Glomerular visceral epithelial cell (primary cell): ENCODE measurements at regions not wholly inside any gene's neighbourhood (a gene's known extent, or its start where the extent isn't known, plus 50 kb on each side); places are given as distances from the start of the nearest gene placed in this dataset.
A peak's percentile ranks its signal among the peaks of the same experiment; 100 is the strongest.
"Not testable (repeated sequence)": the region's sequence is repeated elsewhere in the genome, so short reads cannot be mapped to it uniquely, and the experiment has no call there.

ENCODE experiments used
- DNase-seq: peaks from one replicate; pipeline ENCODE4 v3.0.0-alpha.2; 2016; ENCODE audit errors: extremely low spot score

DNA sequence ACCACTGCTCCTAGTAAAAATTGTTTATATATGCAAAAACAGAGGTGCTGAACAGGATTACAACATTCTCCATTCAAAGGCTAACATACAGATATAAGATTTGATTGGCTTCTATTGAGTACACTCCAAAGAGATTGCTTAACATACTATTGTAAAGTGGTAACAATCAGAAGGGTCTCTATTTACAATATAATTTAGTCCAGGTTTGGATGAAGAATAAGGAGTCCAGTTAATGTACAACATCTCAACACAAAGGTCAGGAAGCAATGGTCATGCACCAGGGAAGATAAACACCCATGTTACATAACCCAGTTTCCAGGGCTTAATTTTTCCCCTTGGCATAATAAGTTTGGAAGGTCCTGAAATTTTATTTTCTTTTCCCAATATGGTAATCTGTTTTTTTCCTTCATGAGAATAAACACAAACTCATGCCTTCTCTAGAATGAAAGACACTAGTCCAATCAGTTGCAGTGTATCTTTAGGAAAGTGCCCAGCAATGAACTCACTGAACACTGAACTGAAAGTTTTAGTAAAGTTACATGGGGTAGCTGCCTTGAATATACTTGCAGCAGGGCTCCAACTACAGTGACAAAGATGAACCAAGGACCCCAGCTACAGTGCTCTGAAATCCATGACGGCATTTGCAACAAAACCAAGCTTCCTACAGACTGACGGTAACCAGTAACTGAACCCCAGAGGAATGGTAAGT, 255.3 kb upstream of the GJE1 start:
- no peak for DNase-seq

DNA sequence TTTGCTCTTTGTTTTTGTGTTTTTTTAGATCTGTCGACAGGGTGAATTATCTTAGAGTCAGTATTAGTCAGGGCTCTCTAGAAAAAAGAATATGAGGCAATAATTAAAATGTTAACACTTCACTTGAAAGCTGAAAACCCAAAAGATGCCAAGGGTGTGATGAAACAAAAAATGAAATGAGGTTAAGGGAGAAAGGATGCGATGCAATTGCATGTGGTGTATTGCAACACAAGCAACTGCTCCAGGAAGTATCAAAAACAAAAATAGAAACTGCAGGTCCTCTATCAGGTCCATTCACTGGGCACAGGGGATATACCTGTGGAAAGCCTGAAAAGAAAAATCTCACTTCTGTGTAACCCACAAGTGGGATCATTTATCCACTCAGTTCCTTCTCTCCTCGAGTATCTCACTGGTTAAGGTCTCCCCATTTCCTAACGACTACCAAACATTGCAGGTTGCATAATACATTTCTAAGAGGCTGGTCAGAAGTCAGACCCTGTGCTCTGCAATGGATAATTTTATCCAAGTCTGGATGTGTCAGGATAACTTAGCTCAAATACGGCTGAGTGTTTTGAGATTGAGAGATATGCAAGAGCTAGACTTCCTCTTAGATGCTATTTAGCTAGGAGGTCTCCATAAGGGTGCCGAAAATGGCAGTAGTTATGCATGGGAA, 257.7 kb upstream of the GJE1 start:
- DNase-seq: peak; percentile 1

DNA sequence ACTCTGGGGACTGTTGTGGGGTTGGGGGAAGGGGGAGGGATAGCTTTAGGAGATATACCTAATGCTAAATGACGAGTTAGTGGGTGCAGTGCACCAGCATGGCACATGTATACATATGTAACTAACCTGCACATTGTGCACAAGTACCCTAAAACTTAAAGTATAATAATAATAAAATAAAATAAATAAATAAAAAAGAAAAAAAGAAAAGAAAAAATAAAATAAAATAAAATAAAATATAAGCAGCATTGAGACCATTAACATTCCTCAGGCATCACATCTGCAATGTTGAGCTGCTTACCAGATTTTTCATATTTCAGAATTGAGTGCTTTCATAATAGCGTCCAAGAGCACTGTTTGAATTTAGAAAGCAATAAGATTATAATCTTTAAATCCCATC, 263.2 kb upstream of the GJE1 start:
- DNase-seq: not testable (repeated sequence)

DNA sequence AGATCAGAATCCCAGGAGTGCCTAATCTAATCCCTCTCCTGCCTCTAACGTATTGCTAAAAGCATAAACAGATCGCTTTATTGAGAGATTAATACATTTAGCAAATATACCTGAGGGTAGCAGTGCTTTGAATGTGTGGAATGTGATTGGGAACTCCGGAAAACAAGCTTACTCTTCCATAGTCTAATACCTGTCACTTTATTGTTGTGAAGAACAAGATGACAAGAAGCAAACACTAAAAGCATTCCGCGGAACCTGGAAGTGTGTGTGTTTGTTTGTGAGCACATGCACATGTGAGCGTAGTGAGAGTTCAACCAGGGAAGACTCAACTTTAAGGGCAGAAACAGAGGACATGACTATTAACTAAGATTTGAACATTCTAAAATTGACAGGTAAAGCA, 265.0 kb upstream of the GJE1 start:
- DNase-seq: no peak

DNA sequence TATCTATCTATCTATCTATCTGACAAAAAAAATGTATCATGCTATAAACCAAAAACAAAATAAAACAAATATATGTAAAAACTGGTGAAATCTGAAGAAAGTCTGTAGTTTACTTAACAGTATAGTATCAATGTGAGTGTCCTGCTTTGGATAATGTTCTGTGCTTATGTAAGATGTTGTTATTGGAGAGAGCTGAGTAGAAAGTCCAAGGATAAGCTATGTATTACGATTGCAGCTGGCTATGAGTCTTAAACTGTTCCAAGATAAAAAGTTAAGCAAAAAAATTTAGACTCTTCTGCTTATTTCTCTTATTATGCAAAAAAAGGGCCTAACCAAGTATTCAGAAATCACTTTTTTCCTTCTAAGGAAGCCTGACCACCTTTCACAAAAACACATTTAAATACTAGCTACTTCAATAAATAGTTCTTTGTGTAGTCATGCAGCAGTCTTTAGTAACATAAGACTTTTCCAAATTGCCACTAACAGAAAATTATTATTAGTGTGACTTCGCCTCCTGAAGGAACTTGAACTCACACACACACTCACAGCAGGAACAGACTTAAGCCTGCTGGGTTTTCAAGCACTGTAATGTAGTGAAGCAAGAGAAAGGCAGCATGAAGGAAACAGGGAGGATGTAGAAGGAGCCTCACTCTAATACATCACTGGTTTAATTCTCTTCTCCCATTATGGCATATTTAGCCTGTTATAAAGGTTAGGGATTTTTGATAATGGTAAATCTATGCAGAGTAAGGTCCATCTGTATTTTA, 265.8 kb upstream of the GJE1 start:
- DNase-seq: no peak

DNA sequence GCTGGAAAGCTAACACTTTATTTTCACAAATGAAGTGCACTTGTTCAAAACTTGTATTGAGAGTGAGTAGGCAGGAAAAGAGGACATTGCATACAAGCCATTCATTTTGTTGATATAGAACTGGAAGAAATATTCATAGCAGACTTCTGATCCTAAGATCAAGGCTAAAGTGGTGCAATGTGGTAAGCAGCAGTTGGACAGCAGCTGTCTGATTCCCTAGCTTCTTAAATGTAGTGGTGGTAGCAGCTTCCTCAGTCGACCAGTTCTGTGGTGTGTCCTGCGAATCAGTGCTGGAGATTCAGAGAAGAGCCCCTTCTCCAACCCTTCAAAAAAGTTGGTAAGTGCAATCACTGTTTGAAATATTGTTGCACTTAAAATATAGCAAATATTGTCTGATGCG, 281.7 kb upstream of the GJE1 start:
- no peak for DNase-seq

DNA sequence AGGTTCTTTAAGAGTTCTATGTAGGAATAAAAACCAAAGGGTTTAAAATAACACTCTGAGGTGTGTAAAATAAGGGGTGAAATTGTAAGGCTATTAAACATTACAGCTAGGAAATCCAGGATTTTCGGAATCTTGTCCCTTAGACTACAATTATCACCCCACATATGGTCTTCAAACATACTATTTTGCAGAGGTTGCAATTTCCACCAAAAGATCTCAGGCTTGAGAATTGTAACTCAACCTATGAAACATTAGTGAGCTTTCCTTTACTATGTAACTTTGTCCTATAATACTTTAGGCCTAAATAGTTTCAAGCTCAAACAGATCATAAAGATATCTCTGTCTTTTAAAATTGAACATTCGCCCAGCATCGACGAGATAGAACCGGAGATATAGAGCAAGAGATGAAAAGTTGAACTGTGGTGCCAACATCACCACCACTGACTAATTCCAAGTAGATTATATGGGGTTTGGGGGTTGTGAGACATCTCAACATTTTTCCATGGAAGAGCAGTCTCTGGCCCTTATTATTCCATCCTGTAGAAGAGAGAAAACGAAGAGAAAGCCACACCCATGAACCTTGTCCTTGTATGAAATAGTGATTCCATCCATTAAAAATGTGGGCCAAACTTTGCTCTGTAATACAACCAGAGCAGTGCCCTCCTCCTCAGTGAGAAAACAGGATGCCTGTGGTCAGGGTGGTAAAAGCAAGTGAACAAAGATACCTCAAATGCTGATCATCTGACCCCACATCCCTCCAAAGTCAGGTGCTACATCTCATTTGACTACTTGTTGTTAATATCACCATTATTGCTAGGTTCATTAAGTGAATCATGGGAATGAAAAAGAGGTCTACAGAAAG, 284.5 kb upstream of the GJE1 start:
- DNase-seq: peak; percentile 67

DNA sequence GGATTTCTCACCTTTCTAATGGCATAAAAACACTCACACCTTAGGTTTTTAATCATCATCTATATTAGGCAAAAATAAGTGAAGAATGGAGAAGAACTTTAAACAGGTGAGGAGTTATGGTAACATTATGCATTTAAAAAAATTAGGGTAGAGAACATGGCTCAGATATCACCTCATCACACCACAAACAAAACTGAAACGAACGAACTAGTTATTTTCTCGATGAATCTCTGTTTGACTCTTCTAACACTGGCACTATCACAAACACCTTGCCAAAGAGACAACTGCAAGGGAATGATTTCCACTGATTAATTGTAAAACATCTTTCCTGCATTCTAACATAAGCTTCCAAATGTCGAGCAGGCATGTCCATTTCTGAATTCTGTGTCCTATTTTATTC, 286.1 kb upstream of the GJE1 start:
- DNase-seq: no peak

DNA sequence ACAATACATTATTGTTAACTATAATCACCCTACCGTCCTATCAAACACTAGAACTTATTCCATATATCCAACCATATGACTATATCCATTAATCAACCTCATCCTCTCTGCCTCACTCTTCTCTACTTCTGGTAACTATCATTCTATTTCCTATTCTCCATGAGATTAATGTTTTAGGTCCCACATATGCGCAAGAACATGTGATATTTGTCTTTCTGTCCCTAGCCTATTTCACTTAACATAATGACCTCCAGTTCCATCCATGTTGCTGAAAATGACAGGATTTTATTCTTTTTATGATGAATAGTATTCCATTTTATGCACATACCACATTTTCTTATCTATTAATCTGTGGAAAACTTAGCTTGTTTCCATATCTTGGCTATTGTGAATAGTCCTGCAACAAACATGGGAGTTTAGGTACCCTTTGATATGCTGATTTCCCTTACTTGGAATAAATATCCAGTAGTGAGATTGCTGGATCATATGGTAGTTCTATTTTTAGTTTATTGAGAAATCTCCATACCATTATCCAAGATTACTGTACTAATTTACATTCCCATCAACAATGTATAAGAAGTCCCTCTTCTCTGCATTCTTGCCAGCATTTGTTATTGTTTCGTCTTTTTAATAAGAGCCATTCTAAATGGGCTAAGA, 289.4 kb upstream of the GJE1 start:
- no peak for DNase-seq

DNA sequence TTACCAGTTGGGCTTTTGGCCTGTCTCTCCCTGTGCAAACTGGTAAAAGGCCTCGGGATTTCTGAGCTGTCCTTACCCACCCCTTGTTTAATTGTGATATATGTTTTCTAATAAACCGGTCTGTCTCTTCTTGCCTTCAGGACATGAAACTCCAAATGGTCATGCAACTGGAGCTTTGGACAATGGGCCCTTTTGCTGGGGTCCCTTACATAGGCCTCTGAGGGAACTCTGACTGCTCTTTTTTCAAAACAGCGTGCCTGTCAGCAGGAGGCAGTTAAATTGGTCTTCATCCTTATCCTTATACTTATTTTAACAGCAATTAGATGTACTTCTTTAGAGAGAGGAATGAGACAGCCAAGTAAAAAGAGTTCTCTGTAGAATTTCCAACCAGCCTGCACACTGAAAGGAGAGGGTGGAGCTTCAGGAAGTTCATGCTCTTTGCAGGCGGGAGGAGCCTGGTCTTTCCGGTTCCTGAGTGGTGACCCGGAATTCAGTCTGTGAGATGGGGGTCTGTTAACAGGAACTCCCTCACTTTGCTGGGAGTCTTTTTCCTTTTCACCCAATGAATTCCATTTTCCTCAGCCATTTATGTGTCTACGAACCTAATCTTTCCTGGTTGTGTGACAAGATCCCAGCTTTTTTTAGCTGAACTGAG, 299.6 kb upstream of the GJE1 start:
- DNase-seq: no peak

DNA sequence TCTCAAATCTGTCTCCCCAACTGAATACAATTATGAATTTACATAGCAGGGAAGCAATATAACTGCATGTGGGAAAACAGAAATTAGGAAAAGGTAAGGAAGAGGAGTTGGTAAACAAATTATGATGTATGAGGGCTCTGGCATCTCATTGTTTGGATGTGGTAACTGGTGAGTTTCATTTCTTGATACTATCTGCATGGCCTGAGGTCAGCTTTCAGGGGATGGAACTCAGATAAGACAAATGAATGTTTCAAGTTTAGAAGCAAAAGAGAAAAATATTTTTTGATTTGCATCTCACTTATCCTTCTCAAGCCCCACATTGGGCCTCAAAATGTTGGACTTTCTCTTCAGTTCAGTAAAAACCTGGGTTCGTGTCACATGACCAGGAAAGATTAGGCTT, 302.2 kb upstream of the GJE1 start:
- no peak for DNase-seq

DNA sequence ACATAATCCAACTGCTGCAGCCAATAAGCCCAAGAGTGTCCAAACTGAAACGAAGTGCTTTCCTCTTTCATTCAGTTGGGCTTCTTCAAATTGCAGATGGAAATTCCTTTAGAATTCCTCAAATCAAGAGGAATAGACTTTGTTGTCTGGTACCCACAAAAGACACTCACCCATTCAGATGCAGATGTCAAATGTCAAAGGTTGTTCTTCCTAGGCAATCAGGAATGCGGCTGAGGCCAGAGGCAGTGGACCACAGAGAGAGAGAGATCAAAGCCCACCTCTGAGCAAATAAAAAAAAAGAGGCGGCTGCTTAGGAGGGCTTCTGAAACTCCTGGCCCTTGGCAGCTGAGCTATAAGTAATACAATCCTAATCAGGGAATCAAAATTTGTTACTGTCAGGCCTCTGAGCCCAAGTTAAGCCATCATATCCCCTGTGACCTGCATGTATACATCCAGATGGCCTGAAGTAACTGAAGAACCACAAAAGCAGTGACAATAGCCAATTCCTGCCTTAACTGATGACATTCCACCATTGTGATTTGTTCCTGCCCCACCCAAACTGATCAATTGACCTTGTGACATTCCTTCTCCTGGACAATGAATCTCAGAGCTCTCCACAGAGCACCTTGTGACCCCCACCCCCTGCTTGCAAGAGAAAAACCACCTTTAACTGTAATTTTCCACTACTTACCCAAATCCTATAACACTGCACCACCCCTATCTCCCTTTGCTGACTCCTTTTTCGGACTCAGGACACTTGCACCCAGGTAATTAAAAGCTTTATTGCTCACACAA, 303.0 kb upstream of the GJE1 start:
- no peak for DNase-seq

DNA sequence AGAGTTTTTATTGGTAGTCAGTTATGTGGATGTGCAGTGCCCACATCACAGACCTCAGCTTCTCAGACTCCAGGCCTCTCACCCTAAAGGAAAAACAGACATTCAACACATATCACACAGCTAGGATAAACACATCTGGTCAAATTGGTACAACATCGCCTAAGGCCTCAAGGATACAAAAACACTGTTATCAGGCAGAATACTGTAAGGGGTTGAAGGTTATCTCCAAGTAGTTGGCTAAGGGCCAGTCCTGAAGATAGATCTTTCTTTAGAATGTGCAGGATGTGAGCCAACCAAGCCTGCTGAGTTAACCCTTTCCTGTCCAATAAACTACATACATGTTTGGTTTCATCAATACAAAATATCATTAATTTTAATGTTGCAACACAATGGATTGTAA, 308.4 kb upstream of the GJE1 start:
- no peak for DNase-seq

DNA sequence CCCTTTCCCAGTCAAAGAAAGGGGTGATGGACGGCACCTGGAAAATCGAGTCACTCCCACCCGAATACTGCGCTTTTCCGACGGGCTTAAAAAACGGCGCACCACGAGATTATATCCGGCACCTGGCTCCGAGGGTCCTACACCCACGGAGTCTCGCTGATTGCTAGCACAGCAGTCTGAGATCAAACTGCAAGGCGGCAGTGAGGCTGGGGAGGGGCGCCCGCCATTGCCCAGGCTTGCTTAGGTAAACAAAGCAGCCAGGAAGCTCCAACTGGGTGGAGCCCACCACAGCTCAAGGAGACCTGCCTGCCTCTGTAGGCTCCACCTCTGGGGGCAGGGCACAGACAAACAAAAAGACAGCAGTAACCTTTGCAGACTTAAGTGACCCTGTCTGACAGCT, 317.7 kb upstream of the GJE1 start:
- not testable (repeated sequence) for DNase-seq

DNA sequence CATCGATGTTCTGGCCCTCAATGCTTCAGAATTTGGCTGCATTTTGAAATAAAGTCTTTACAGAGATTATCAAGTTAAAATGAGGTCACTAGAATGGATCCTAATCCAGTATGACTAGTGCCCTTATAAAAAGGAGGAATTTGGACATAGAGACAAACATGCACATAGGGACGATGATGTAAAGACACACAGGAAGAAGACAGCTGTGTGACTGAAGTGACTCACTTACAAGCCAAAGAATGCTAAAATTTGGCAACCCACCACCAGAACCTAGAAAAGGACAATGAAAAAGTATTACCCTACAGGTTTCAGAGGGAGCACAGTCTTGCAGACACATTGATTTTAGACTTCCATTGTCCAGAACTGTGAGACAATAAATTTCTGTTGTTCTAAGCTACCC, 322.8 kb upstream of the GJE1 start:
- no peak for DNase-seq

DNA sequence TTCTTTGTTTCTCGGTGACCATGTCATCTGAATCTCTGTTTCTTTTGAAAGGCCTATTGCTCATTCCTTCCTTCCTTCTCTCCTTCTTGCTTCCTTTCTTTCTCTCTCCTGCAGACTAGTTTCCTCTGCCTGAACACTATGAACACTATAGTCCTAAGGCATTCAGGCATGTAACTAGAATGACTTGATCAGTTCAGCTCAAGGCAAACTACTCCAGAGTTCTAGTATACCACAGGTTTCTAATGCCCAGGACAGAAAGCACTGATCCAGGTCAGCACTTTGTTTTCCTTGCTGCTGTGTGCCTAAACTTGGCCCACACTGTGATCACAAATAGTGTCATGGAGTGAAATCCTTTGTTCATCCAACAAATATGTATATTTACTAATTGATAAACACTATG, 324.1 kb upstream of the GJE1 start:
- DNase-seq: no peak

DNA sequence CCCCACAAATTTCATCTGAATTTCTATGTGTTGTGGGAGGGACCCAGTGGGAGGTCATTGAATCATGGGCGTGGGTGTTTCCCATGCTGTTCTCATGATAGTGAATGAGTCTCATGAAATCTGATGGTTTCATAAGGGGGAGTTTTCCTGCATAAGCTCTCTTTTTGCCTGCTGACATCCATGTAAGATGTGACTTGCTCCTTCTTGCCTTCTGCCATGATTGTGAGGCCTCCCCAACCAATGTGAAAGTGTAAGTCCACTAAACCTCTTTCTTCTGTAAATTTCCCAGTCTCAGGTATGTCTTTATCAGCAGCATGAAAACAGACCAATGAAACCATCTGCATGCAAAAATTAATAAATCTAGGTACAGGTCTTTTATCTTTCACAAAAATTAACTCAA, 331.8 kb upstream of the GJE1 start:
- DNase-seq: not testable (repeated sequence)

DNA sequence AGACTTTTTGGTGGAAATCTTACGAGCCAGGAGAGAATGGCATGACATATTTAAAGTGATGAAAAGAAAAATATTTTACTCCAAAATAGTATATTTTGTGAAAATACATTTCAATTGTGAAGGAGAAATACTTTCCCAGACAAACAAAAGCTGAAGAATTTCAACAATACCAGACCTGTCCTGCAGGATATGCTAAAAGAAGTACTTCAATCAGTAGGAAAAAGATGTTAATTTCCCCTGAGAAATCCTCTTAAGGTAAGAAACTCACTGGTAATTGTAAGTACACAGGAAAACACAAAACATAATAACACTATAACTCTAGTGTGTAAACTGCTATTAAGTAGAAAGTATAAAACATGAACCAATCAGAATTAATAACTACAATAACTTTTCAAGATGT, 341.8 kb upstream of the GJE1 start:
- DNase-seq: no peak

DNA sequence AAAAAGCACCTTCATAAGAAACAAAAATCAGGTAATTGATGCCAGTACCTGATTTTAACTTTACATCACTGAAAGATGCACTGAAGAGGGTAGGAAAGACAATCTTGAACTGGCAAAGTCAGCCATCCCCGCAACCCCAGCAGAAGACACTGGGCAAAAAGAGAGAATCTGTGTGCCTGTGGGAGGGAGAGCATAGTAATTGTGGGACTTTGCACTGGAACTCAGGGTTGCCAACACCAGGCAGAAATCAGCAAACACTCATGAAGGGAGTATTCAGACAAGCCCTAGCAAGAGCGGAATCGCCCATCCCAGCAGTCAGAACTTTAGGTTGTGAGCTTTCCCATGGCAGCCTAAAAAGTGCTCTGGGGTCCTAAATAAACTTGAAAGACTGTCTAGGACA, 344.6 kb upstream of the GJE1 start:
- DNase-seq: no peak

DNA sequence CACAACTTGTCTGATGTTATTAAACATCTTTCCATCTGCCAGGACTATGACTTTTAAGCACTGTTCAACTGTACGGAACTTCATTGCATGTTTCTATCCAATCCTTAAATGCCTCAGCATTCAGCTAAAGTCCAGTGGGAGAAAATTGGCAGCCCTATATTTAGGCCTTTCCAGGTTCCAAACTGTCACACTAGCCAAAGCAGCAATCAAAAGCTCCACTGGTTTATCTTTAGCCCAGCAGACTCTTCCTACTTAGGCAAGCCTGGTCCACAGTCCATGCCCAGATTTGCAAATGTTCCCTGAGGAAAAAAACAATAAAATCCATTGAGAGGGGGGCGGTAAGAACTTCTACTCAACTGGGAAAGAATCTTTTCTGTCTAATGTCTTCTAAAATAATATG, 349.1 kb upstream of the GJE1 start:
- DNase-seq: no peak
